GM08714 (cell line): ENCODE measurements at regions not wholly inside any gene's neighbourhood (a gene's known extent, or its start where the extent isn't known, plus 50 kb on each side); places are given as distances from the start of the nearest gene placed in this dataset.
"Not testable (repeated sequence)": the region's sequence is repeated elsewhere in the genome, so short reads cannot be mapped to it uniquely, and the experiment has no call there.

Experiments
- H3K4me3 ChIP-seq: fragments of 200-500 bp; sonication (Bioruptor generic); 2 replicates; pipeline ENCODE4 v1.5.1; 2014; ENCODE audit warnings: mild to moderate bottlenecking, low read length, inconsistent platforms
- ZNF274 ChIP-seq: IDR thresholded peaks from 2 replicates; pipeline ENCODE4 v1.6.1; 2012; ENCODE audit warnings: mild to moderate bottlenecking, low read depth, low read length

DNA sequence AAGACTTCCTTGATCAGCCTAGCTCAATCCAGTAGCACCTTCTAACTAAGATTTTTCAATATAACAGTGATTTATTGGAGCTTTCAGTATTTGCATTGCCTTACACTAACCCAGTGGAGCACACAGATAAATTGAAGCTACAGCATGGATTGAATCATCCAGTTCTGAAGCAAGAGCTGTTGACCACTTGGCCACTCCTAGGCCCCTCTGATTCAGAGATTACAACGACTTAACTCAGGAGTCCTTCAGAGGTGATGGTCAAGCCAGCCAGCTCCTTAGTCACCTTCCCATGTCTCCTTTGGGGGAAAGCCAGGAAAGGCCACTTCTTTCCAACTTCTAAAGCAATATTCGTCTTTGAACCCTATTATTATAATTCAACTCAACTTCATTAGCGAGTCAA lies 151.8 kb downstream of the TENT5C start:
- TF ChIP-seq ZNF274, result no peak
- no peak overlapping the region for H3K4me3 ChIP-seq

GRCh38 chr1:117758444-117759316 lies 152.8 kb downstream of the TENT5C start:
- H3K4me3 ChIP-seq, result peak overlapping the region; percentile 26; the same call in 1 of the 2 replicates

GRCh38 chr1:117759535-117759934 lies 153.7 kb downstream of the TENT5C start:
- no peak overlapping the region for H3K4me3 ChIP-seq
- no peak for TF ChIP-seq ZNF274

More at GRCh38 chr1:117758444-117759316, 152.8 kb downstream of the TENT5C start:
- no peak for TF ChIP-seq ZNF274

DNA sequence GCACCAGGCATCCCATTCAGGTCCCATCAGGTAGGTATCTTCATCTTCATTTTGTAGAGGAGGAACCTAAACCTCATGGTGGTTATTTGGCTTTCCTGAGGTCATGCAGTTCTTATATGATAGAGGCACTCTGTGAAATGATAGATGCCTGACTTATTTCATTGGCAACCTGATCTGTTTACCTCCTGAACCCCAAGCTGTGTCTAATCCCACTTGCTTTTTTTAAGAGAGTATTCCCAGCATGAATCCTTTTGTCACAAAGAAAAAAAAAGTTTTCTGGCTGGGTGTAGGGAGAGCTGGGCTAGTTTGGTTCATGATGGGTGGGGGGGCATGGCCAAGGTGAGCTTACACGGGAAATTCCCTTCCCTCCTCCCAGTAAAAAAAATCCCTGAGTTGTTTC lies 154.2 kb downstream of the TENT5C start:
- no peak for TF ChIP-seq ZNF274
- H3K4me3 ChIP-seq, result no peak overlapping the region

DNA sequence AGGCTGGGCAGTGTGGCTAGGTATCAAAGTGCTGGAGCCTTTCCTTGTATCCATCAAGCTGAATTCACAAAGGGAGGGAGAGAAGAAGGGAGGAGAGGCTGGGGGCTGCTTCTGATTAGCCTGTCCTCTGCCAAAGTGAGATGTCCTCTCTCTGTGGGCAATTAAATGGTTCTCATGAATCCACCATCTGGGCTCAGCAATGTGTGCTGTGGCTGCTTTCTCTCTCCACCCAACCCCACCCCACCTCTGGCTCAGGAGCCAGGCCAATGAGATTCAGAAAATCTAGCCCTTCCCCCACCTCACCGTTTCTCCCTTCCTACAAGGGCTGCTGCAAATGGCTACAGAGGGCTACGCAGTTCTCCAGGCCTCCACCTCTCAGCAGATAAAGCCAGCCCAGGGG lies 154.6 kb downstream of the TENT5C start:
- H3K4me3 ChIP-seq, result no peak overlapping the region
- no peak for TF ChIP-seq ZNF274

GRCh38 chr1:117767756-117768155 lies 161.7 kb downstream of the GDAP2 start:
- not testable (repeated sequence) for H3K4me3 ChIP-seq

GRCh38 chr1:117770981-117771531 lies 158.4 kb downstream of the GDAP2 start:
- no peak overlapping the region for H3K4me3 ChIP-seq
- no peak for TF ChIP-seq ZNF274

DNA sequence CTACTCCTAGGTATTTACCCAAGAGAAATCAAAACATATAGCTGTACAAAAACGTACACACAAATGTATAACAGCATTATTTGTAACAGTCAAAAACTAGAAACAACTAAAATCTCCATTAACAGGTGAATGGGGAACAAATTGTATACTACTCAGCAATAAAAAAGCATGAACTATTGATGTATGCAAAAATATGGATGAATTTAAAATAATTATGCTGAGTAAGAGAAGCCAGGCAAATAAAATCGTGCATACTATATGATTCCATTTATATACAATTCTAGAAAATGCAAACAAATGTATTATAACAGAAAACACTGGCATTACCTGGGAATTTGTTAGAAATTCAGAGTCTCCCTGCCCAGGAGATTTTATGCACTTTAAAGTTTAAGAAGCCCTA lies 150.1 kb downstream of the GDAP2 start:
- no peak for TF ChIP-seq ZNF274

GRCh38 chr1:117780687-117781475 lies 148.5 kb downstream of the GDAP2 start:
- no peak overlapping the region for H3K4me3 ChIP-seq
- TF ChIP-seq ZNF274, result no peak

More for the DNA sequence above, 150.1 kb downstream of the GDAP2 start:
- H3K4me3 ChIP-seq, result no peak overlapping the region

GRCh38 chr1:117782056-117782455 lies 147.4 kb downstream of the GDAP2 start:
- TF ChIP-seq ZNF274, result no peak

DNA sequence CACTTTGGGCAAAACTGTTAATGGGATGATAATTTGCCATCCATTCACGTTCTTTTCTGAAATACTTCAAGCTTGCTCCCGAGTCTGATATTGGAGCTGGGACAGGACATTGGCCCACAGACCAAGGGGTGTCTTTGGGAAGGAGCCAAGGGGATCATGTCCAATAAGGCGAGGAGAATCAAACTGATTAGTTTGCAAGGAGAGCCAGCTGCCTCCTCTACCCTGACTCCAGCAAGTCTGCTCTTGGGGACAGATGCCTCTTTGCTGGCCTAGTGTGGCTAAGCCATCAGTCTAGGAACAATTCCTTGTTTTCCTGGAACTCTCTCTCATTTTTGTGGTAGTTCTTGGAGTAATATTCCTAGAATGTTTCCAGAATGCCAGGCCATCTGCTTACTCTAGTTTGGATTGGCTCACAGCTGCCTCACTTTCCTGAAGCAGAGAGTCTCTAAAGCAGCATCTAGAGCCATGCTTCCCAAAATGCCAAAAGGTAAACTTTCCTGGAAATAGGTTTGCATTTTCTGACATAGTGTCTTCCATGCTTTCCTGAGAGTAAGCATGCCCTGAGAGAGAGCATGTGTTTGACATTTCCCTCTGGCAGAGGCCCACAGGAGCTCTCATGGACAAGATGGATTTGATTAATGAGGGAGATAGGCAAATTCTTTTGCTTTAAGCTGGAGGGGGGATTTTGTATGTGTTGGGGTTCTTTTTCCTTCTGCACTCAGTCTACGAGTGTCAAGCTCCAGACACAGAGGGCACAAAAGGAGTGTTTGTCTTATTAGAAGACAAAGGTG lies 145.6 kb downstream of the GDAP2 start:
- no peak for TF ChIP-seq ZNF274
- no peak overlapping the region for H3K4me3 ChIP-seq

More at GRCh38 chr1:117782056-117782455, 147.4 kb downstream of the GDAP2 start:
- H3K4me3 ChIP-seq, result no peak overlapping the region

- TF ChIP-seq ZNF274, result no peak
Measured at GRCh38 chr1:117788014-117788413, 141.4 kb downstream of the GDAP2 start.

GRCh38 chr1:117793413-117793812 lies 136.0 kb downstream of the GDAP2 start:
- H3K4me3 ChIP-seq, result no peak overlapping the region
- TF ChIP-seq ZNF274, result no peak

More at GRCh38 chr1:117788014-117788413, 141.4 kb downstream of the GDAP2 start:
- H3K4me3 ChIP-seq, result no peak overlapping the region

DNA sequence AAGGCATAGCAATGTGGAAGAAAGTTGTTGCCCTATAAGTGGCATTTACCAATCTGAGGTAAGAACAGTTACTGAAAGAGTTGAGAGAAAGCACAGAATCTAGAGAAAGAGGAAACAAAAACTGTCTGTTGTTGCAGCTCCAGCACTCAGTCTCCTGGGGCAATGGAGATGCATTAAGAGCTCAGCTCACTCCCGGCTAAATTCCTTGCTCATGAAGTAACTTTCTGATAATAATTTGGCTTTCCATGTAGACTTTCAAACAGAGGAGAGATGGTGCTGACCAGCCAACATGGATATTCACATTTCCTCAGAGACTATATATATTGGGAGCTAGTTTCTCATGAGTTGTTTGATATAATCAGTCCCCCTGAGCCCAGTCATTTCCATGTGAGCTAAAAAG lies 135.3 kb downstream of the GDAP2 start:
- no peak overlapping the region for H3K4me3 ChIP-seq
- TF ChIP-seq ZNF274, result no peak
